Frontal cortex (tissue), 3 donors: ENCODE measurements at regions not wholly inside any gene's neighbourhood (a gene's known extent, or its start where the extent isn't known, plus 50 kb on each side); places are given as distances from the start of the nearest gene placed in this dataset.
A peak's percentile ranks its signal among the peaks of the same experiment; 100 is the strongest.
"Not testable (repeated sequence)": the region's sequence is repeated elsewhere in the genome, so short reads cannot be mapped to it uniquely, and the experiment has no call there.

Experiments used
- DNase-seq, 2 donors: peaks; one replicate each; pipeline ENCODE4 v3.0.0; 2012; ENCODE audit warnings: low spot score in 2 of 2
- FAIRE-seq: peaks from 2 replicates; lab custom pipeline; 2012; peaks lifted over from hg19 to GRCh38; lab: Jason Lieb, UNC
- donor health status: control.
- donor health status: control.
- donor health status: control.

GRCh38 chr20:52016022-52016421 is 175.6 kb downstream of the ZFP64 start:
- DNase-seq (no peak), FAIRE-seq (no peak)

DNA sequence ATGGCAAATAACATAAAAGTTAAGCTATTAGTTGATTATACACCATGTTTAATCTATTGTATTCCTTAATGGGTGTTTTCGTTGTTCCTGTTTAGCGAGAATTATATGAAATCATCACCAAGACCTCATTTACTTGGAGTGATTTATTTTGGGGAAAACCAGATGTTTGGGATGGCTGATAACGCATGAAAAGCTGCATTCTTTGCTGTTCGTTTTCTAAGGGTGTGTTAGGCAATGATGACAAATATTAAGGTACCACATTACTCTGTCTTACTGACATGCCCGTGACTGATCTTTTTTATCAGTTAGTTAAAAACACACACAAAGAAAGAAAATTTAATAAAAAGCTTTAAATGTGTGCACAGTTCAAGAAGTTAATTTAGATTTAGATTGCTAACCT is 176.4 kb downstream of the ZFP64 start:
- no peak for DNase-seq
- FAIRE-seq = no peak

DNA sequence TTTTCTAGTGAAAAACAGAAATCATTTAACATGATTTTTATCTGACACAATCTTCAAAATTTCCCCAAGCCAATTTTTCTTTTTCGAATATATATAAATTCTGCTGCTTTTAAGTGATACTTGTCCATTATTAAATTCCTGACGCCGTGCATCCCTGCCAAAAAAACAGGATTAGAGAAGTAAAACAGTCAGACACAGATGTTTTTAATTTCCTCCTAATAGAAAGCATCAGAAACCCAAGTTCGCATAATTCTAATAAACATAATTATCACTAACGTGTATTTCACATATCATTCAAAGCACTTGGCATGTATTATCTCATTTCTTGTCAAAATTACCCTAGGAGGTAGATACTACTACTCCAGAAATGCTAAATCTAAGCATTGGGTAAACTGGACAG is 179.5 kb downstream of the ZFP64 start:
- FAIRE-seq (no peak), DNase-seq (no peak)

- no peak for FAIRE-seq
Measured at GRCh38 chr20:52011093-52011492, 180.5 kb downstream of the ZFP64 start.

GRCh38 chr20:52010541-52010940 is 181.0 kb downstream of the ZFP64 start:
- FAIRE-seq (no peak), DNase-seq (no peak)

More at GRCh38 chr20:52011093-52011492, 180.5 kb downstream of the ZFP64 start:
- DNase-seq = no peak

DNA sequence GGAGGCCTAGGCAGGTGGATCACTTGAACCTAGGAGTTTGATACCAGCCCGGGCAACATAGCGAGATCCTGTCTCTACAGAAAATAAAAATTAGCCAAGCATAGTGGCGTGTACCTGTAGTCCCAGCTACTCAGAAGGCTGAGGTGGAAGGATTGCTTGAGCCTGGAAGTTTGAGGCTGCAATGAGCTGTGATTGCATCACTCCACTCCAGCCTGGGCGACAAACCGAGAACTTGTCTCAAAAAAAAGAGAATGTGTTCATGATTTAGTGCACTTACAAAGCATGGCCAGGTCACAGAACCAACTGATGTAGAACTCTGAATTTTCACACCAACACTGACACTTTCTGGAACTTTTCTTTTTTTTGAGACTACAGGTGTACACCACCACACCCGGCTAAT is 182.7 kb downstream of the ZFP64 start:
- no peak for DNase-seq
- FAIRE-seq = no peak

DNA sequence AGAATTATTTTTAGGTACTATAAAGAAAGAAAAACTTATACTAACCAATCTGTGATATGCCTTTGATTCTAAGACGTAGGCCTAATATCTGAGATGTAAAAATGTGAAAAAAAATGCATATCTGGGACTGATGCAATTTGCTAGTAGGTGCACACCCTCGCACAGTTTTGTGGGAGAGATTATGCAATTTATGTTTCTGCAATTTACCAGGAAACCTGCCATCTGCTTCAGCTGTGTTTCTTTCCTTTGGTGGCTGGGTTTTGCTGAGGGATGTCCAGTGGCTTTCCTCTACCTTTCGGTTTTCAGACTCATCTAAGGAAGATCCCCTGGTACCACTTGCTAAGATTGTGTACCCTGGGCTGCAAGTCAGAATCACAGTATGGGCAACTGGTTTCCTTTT is 186.9 kb downstream of the ZFP64 start:
- DNase-seq = no peak
- no peak for FAIRE-seq

DNA sequence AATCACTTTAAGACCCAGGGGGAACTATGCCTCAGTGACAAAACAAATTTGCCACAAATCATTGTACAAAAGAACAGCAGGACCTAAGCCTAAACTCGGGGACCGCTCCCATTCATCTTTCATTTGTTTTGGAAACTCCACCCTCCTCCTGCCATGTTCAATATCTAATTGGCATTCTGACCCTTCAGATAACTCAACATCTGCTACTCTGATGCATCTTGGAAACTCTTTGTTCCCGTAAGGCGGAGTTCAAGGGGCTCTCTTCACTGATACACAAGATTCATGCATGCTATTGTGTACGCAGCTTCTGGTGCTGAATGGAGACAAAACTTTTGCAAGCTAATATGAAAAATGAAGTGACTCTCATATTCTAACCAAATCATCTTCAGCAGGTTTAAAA is 187.6 kb downstream of the ZFP64 start:
- FAIRE-seq (no peak), DNase-seq (no peak)

GRCh38 chr20:52003415-52003814 is 188.2 kb downstream of the ZFP64 start:
- FAIRE-seq (no peak), DNase-seq (no peak)

DNA sequence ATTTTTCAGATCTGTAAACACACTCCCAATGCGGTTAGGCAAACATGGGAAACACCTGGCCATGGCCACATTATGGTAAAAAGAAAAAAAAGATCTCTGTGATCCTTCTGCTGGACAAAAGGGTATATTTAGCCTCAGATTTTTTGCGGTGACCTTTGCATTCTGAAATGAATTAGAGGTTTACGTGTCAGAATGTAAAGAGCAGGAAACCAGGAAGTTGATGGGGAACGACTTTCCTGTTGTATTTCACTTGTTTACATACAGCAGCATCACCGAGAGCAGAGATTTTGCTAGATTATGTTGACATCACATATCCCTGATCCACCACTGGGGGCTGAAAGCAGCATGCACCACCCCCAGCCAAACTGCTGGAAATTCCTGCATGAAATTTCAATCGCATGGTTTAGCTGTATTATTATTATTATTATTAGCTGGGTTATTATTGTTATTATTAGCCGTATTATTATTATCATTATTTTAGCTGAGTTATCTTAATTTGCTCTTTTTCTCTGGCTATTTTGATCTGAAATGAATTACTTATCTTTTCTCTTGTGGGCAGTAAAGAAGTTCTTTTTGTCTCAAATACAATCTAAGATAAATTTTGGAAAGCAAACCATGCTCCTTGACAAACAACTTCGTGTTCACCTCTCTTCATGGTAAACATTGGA is 189.4 kb downstream of the ZFP64 start:
- FAIRE-seq = no peak

DNA sequence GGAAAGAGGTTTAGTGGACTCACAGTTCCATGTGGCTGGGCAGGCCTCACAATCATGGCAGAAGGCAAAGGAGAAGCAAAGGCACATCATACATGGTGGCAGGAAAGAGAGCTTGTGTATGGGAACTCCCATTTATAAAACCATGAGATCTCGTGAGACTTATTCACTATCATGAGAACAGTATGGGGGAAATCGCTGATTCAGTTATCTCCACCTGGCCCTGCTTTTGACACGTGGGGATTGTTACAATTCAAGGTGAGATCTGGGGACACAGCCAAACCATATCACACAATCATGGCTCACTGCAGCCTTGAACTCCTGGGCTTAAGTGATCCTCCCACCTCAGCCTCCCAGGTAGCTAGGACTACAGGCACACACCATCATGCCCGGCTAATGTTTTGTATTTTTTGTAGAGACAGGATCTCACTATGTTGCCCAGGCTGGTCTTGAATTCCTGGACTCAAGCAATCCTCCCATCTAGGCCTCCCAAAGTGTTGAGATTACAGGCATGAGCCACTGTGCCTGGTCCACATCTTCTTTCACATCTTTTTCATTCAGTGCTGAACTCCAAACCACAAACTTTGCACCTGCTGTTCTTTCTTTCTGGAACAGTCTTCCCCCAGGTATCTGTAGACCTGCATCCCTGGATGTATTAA is 194.2 kb downstream of the ZFP64 start:
- not testable (repeated sequence) for FAIRE-seq, DNase-seq

More for the DNA sequence above, 189.4 kb downstream of the ZFP64 start:
- DNase-seq = no peak

DNA sequence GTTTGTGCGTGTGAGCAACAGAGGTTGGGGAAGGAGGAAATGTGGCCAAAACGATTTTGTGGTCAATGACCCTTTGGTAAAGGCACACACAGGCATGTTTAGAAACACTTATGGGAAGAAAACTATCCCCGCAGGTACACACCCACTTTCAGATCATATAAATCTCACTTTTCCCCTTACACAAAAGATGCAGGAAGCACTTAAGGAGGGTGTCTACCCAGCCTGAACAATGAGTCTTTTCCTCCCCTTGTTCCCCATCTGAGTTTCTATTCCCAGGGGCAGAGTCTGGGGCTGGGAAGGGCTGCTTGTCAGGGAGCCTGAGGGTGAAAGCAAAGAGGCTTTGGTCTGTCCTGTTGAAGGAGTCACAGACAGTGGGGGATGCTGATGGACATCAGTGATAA is 193.2 kb upstream of the SALL4 start:
- no peak for FAIRE-seq

DNA sequence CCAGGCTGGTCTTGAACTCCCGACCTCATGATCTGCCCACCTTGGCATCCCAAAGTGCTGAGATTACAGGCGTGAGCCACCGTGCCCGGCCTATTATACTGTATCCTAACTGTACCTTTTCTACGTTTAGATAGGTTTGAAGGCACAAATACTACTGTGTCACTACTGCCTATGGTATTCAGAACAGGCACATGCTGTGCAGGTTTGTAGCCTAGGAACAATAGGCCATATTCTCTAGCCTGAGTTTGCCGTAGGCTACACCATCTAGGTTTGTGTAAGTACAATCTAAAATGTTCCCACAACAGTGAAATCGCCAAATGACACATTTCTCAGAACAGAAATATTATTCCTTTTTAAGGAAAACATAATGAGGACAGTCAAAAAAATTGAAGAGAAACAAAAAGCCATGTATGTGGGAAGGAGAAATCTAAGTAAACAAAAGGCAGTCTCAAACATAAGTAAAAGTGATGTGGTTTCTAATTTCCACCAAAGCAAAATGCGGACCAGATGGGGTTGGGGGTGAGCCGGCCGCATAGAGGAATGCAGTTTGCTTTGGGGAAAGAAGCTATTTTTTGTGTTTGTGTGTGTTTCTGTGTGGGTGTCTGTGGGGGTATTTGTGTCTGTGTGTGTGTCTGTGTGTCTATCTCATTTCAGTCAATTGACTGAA is 192.6 kb upstream of the SALL4 start:
- DNase-seq (no peak), FAIRE-seq (no peak)

More for the DNA sequence above, 193.2 kb upstream of the SALL4 start:
- no peak for DNase-seq

GRCh38 chr20:51987812-51988211 is 185.5 kb upstream of the SALL4 start:
- no peak for DNase-seq
- FAIRE-seq = no peak

DNA sequence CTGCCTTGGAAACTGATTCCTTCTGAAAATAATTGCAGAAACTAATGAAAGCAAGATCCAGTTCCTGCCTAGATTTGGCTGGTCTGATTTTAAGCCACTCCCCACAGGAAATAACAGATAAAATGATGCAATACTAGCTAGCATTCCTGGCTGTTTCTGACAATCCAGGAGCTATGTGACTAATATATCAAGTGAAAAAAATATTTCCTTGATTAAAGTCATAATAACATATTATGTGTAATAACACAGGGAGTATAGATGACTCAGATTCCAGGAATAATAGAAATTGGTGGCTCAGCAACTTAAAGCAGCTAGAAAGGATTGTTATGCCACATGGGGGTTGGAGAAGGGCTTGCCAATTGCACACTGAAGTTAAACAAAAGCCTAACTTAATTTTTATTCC is 182.7 kb upstream of the SALL4 start:
- DNase-seq (peak in 1 of 2 donors; percentile 33), FAIRE-seq (no peak)

DNA sequence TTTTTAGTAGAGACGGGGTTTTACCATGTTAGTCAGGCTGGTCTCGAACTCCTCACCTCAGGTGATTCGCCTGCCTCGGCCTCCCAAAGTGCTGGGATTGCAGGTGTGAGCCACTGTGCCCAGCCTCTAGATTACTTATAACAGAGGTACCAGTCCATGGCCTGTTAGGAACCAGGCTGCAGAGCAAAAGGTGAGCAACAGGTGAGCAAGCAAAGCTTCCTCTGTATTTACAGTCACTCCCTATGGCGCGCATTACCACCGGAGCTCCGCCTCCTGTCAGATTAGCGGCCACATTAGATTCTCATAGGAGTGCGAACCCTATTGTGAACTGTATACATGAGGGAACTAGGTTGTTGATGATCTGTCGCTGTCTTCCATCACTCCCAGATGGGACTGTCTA is 178.0 kb upstream of the SALL4 start:
- no peak for FAIRE-seq
- DNase-seq = no peak

GRCh38 chr20:51979226-51979625 is 176.9 kb upstream of the SALL4 start:
- no peak for FAIRE-seq
- DNase-seq = no peak

DNA sequence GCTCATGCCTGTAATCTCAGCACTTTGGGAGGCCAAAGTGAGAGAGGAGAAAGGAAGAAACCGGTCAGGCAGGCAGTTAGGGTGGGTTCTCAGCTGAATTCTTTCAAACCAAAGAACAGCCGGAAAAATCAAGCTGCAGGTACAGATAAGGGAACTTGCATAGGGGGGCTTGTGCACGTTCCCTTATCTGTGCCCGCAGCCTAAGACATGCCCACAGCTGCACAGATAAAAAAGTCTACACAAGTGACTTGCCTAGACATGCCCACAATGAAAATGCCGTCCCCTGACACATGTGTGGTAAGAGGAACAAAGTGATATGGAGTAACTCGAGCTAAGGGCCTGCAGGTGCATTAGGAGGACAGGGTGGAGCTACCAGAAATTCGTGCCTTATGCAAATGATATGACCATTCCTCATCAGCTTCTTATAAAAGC is 175.8 kb upstream of the SALL4 start:
- DNase-seq (no peak), FAIRE-seq (no peak)

GRCh38 chr20:51972056-51972455 is 169.7 kb upstream of the SALL4 start:
- FAIRE-seq (no peak), DNase-seq (no peak)

- DNase-seq (no peak), FAIRE-seq (no peak)
Measured at GRCh38 chr20:51970858-51971257, 168.5 kb upstream of the SALL4 start.

GRCh38 chr20:51969191-51969590 is 166.9 kb upstream of the SALL4 start:
- no peak for FAIRE-seq

More at GRCh38 chr20:51969191-51969590, 166.9 kb upstream of the SALL4 start:
- no peak for DNase-seq
